Sigmoid colon (tissue), 3 donors: ENCODE measurements at regions not wholly inside any gene's neighbourhood (a gene's known extent, or its start where the extent isn't known, plus 50 kb on each side); places are given as distances from the start of the nearest gene placed in this dataset.

ENCODE experiments used
- POLR2A ChIP-seq, 2 donors: fragments of 450-650 bp; IDR thresholded peaks; one replicate each; pipeline ENCODE4 v1.6.1; 2016; ENCODE audit warnings: antibody characterized with exemption in 2 of 2, mild to moderate bottlenecking in 2 of 2, moderate library complexity in 2 of 2
- TF ChIP-seq, protein P1 (sequence below), 4 experiments: fragments of 450-650 bp in 3 of 4; fragments of 200-600 bp in 1 of 4; IDR thresholded peaks; one replicate each; pipeline ENCODE4 v1.5.1; 2016 to 2019; ENCODE audit warnings: antibody characterized with exemption in 4 of 4, mild to moderate bottlenecking in 3 of 4, moderate library complexity in 2 of 4

DNA sequence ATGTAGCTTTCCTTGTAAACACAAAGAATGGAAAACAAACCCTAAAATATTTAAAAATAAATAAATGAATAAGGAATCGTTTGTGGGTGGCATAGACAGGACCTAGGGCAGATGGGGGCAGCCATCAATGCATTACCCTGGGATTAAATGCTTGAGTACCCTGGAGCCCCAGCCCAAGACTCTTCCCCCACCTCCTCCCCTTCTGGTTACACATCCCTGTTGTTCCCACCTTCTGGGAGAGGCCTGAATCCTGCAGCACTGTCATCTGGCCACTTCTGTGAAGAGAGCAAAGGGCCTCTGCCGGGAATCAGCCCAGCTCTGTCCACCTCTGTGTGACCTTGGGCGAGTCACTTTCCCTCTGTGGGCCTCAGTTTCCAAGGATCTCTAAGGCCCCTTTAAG lies 61.6 kb upstream of the COL13A1 start:
- no peak for TF ChIP-seq POLR2A (IDR thresholded peaks at IDR 0.05)
- TF ChIP-seq, protein P1, sequence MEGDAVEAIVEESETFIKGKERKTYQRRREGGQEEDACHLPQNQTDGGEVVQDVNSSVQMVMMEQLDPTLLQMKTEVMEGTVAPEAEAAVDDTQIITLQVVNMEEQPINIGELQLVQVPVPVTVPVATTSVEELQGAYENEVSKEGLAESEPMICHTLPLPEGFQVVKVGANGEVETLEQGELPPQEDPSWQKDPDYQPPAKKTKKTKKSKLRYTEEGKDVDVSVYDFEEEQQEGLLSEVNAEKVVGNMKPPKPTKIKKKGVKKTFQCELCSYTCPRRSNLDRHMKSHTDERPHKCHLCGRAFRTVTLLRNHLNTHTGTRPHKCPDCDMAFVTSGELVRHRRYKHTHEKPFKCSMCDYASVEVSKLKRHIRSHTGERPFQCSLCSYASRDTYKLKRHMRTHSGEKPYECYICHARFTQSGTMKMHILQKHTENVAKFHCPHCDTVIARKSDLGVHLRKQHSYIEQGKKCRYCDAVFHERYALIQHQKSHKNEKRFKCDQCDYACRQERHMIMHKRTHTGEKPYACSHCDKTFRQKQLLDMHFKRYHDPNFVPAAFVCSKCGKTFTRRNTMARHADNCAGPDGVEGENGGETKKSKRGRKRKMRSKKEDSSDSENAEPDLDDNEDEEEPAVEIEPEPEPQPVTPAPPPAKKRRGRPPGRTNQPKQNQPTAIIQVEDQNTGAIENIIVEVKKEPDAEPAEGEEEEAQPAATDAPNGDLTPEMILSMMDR (IDR thresholded peaks at IDR 0.05) = no peak
